HEK293 (cell line): ENCODE measurements at regions not wholly inside any gene's neighbourhood (a gene's known extent, or its start where the extent isn't known, plus 50 kb on each side); places are given as distances from the start of the nearest gene placed in this dataset.

Experiments
- CTCF ChIA-PET: fragments of 350-600 bp; formaldehyde crosslinking; extraction: SDS; loops from one replicate; lab custom pipeline; 2021; ENCODE audit warnings: antibody characterized with exemption; lab: Yijun Ruan, JAX
- POLR2A ChIA-PET: fragments of 300-600 bp; formaldehyde crosslinking; extraction: SDS; loops from one replicate; lab custom pipeline; 2020; ENCODE audit warnings: antibody characterized with exemption, inconsistent platforms; lab: Yijun Ruan, JAX
- H3K27ac ChIP-seq: fragments of 200-500 bp; sonication (Bioruptor generic); 2 replicates; pipeline ENCODE4 v1.5.1; 2014; ENCODE audit warnings: low read depth, low read length, control low read depth, inconsistent platforms; ENCODE audit errors: extremely low read depth
- H3K36me3 ChIP-seq, 2 experiments: fragments of 200-500 bp in 1 of 2; sonication (Bioruptor generic) in 1 of 2; 1 replicate in 1 of 2; 2 replicates in 1 of 2; pipeline ENCODE4 v1.5.1; 2014 to 2017; ENCODE audit warnings: inconsistent platforms in 2 of 2, low read length in 2 of 2; ENCODE audit not compliant: control insufficient read depth in 2 of 2, insufficient read depth in 1 of 2
- H3K4me1 ChIP-seq: fragments of 200-500 bp; sonication (Bioruptor generic); 2 replicates; pipeline ENCODE4 v1.5.1; 2014; ENCODE audit warnings: mild to moderate bottlenecking, low read length, inconsistent platforms; ENCODE audit not compliant: control insufficient read depth, insufficient read depth
- H3K4me3 ChIP-seq: 2 replicates; pipeline ENCODE4 v1.5.1; 2011; ENCODE audit warnings: low read depth, mild to moderate bottlenecking, control low read depth, low read length, moderate library complexity
- H3K9me3 ChIP-seq: fragments of 200-500 bp; sonication (Bioruptor generic); 2 replicates; pipeline ENCODE4 v1.5.1; 2014; ENCODE audit warnings: low read depth, low read length, inconsistent platforms; ENCODE audit not compliant: control insufficient read depth, insufficient read depth
- HOXC10 ChIP-seq: sonication (generic); formaldehyde crosslinking; IDR thresholded peaks from 2 replicates; pipeline ENCODE4 v1.8.1; 2023; ENCODE audit warnings: mild to moderate bottlenecking, missing genetic modification reagents
- SALL2 ChIP-seq: fragments of 450-650 bp; formaldehyde crosslinking; IDR thresholded peaks from 2 replicates; pipeline ENCODE4 v1.5.0; 2017; ENCODE audit warnings: missing biosample characterization, mild to moderate bottlenecking, missing genetic modification characterization, borderline replicate concordance
- SCRT1 ChIP-seq: fragments of 450-650 bp; formaldehyde crosslinking; IDR thresholded peaks from 2 replicates; pipeline ENCODE4 v1.5.1; 2016; ENCODE audit warnings: missing biosample characterization, missing genetic modification characterization, borderline replicate concordance
- ZFHX2 ChIP-seq: fragments of 450-650 bp; formaldehyde crosslinking; conservative IDR thresholded peaks from 2 replicates; pipeline ENCODE4 v1.5.1; 2016; ENCODE audit warnings: missing biosample characterization, missing genetic modification characterization
- ZNF121 ChIP-seq: fragments of 450-650 bp; formaldehyde crosslinking; IDR thresholded peaks from 2 replicates; pipeline ENCODE4 v1.5.1; 2016; ENCODE audit warnings: missing biosample characterization, missing genetic modification characterization
- ZNF133 ChIP-seq: fragments of 450-650 bp; formaldehyde crosslinking; IDR thresholded peaks from 2 replicates; pipeline ENCODE4 v1.5.1; 2016; ENCODE audit warnings: missing biosample characterization, missing genetic modification characterization
- ZNF16 ChIP-seq: fragments of 450-650 bp; formaldehyde crosslinking; IDR thresholded peaks from 2 replicates; pipeline ENCODE4 v1.5.1; 2016; ENCODE audit warnings: low read depth, missing biosample characterization, missing genetic modification characterization
- ZNF175 ChIP-seq: fragments of 450-650 bp; formaldehyde crosslinking; IDR thresholded peaks from 2 replicates; pipeline ENCODE4 v1.5.1; 2016; ENCODE audit warnings: missing biosample characterization, missing genetic modification characterization
- ZNF2 ChIP-seq: fragments of 450-650 bp; formaldehyde crosslinking; IDR thresholded peaks from 2 replicates; pipeline ENCODE4 v1.5.1; 2016; ENCODE audit warnings: missing biosample characterization, missing genetic modification characterization
- ZNF202 ChIP-seq: fragments of 450-650 bp; formaldehyde crosslinking; IDR thresholded peaks from 2 replicates; pipeline ENCODE4 v1.5.1; 2016; ENCODE audit warnings: missing biosample characterization, missing genetic modification characterization, borderline replicate concordance
- ZNF391 ChIP-seq: fragments of 450-650 bp; formaldehyde crosslinking; IDR thresholded peaks from 2 replicates; pipeline ENCODE4 v1.5.1; 2016; ENCODE audit warnings: low read depth, missing biosample characterization, missing genetic modification characterization, borderline replicate concordance
- ZNF548 ChIP-seq: fragments of 450-650 bp; formaldehyde crosslinking; IDR thresholded peaks from 2 replicates; pipeline ENCODE4 v1.5.1; 2016; ENCODE audit warnings: missing biosample characterization, missing genetic modification characterization
- ZNF555 ChIP-seq: fragments of 450-650 bp; formaldehyde crosslinking; conservative IDR thresholded peaks from 2 replicates; pipeline ENCODE4 v1.5.1; 2017; ENCODE audit warnings: missing biosample characterization, mild to moderate bottlenecking, missing genetic modification characterization, inconsistent platforms
- ZNF585B ChIP-seq: fragments of 450-650 bp; formaldehyde crosslinking; IDR thresholded peaks from 2 replicates; pipeline ENCODE4 v1.5.1; 2016; ENCODE audit warnings: missing biosample characterization, missing genetic modification characterization
- ZNF707 ChIP-seq: fragments of 450-650 bp; formaldehyde crosslinking; IDR thresholded peaks from 2 replicates; pipeline ENCODE4 v1.5.1; 2016; ENCODE audit warnings: missing biosample characterization, missing genetic modification characterization
- ZSCAN23 ChIP-seq: fragments of 450-650 bp; formaldehyde crosslinking; IDR thresholded peaks from 2 replicates; pipeline ENCODE4 v1.5.1; 2016; ENCODE audit warnings: missing biosample characterization, missing genetic modification characterization
- TF ChIP-seq, protein P1 (sequence below): fragments of 450-650 bp; formaldehyde crosslinking; IDR thresholded peaks from 2 replicates; pipeline ENCODE4 v1.5.1; 2016; ENCODE audit warnings: missing biosample characterization, missing genetic modification characterization, borderline replicate concordance
- TF ChIP-seq, protein P2 (sequence below): fragments of 450-650 bp; formaldehyde crosslinking; IDR thresholded peaks from 2 replicates; pipeline ENCODE4 v1.5.1; 2016; ENCODE audit warnings: missing biosample characterization, missing genetic modification characterization
- TF ChIP-seq, protein P3 (sequence below): fragments of 450-650 bp; formaldehyde crosslinking; IDR thresholded peaks from 2 replicates; pipeline ENCODE4 v1.5.1; 2016; ENCODE audit warnings: missing biosample characterization, missing genetic modification characterization
- TF ChIP-seq, protein P4 (sequence below): fragments of 450-650 bp; formaldehyde crosslinking; IDR thresholded peaks from 2 replicates; pipeline ENCODE4 v1.5.1; 2016; ENCODE audit warnings: missing biosample characterization, missing genetic modification characterization

DNA sequence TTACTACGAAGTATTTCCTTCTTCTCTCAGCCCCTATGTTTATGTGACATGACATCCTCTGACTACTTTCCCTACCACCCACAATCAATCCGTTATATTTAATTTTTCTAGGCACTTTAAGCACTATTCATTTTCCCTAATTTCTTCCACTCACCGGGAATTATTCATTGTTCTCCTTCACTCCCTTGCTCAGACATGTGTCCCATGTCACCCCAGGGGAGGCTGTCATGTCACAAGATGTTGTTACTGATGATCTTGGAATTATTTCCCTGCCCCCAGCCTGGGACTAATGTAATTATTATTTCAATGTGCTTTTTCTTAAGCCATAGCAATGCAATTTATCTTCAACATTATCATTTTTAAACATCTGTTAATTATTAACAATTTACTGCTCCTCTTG lies 317.2 kb downstream of the PHF14 start:
- Histone ChIP-seq H3K36me3 (no peaks in the 10 kb centered on the region), H3K4me1 (no peaks in the 10 kb centered on the region), H3K4me3 (no peak overlapping the region), H3K27ac (no peak overlapping the region), H3K9me3 (no peaks in the 10 kb centered on the region)
- ChIA-PET CTCF (no interaction called here), POLR2A (no interaction called here)
- TF ChIP-seq SCRT1 (tag by site-specific recombination) (no peak), ZNF585B (tag by site-specific recombination) (no peak), ZNF16 (tag by site-specific recombination) (no peak), SALL2 (tag by site-specific recombination) (no peak), ZNF555 (tag by site-specific recombination) (no peak), ZNF707 (tag by site-specific recombination) (no peak)

DNA sequence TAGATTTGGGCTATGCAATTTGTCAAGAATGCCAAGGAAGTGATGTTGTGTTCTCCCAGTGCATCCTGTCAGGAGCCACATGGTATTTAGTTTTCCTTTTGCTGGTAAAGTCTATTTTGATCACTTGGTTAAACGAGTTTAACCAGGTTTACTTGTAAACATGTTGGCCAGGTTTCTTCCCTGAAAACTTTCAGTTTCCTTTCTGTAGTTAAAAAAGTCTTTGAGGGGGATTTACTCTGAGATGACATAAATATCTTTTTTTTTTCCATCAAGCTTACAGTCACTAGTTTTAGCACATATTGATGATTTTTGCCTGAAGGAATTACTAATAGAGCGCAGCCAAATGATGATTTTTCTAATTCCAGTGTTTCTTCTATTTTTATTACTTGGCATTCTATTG lies 320.5 kb downstream of the PHF14 start:
- TF ChIP-seq ZNF391 (tag by site-specific recombination): no peak
- TF ChIP-seq, protein P1, sequence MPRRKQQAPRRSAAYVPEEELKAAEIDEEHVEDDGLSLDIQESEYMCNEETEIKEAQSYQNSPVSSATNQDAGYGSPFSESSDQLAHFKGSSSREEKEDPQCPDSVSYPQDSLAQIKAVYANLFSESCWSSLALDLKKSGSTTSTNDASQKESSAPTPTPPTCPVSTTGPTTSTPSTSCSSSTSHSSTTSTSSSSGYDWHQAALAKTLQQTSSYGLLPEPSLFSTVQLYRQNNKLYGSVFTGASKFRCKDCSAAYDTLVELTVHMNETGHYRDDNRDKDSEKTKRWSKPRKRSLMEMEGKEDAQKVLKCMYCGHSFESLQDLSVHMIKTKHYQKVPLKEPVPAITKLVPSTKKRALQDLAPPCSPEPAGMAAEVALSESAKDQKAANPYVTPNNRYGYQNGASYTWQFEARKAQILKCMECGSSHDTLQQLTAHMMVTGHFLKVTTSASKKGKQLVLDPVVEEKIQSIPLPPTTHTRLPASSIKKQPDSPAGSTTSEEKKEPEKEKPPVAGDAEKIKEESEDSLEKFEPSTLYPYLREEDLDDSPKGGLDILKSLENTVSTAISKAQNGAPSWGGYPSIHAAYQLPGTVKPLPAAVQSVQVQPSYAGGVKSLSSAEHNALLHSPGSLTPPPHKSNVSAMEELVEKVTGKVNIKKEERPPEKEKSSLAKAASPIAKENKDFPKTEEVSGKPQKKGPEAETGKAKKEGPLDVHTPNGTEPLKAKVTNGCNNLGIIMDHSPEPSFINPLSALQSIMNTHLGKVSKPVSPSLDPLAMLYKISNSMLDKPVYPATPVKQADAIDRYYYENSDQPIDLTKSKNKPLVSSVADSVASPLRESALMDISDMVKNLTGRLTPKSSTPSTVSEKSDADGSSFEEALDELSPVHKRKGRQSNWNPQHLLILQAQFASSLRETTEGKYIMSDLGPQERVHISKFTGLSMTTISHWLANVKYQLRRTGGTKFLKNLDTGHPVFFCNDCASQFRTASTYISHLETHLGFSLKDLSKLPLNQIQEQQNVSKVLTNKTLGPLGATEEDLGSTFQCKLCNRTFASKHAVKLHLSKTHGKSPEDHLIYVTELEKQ: no peak
- no peak for TF ChIP-seq ZNF585B (tag by site-specific recombination)
- TF ChIP-seq ZNF175 (tag by site-specific recombination): no peak
- TF ChIP-seq, protein P2, sequence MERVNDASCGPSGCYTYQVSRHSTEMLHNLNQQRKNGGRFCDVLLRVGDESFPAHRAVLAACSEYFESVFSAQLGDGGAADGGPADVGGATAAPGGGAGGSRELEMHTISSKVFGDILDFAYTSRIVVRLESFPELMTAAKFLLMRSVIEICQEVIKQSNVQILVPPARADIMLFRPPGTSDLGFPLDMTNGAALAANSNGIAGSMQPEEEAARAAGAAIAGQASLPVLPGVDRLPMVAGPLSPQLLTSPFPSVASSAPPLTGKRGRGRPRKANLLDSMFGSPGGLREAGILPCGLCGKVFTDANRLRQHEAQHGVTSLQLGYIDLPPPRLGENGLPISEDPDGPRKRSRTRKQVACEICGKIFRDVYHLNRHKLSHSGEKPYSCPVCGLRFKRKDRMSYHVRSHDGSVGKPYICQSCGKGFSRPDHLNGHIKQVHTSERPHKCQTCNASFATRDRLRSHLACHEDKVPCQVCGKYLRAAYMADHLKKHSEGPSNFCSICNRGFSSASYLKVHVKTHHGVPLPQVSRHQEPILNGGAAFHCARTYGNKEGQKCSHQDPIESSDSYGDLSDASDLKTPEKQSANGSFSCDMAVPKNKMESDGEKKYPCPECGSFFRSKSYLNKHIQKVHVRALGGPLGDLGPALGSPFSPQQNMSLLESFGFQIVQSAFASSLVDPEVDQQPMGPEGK (tag by site-specific recombination): no peak
- no peak for TF ChIP-seq ZFHX2
- no peak for TF ChIP-seq ZNF548 (tag by site-specific recombination)
- no peak for TF ChIP-seq ZNF121 (tag by site-specific recombination)
- TF ChIP-seq ZNF202: no peak
- TF ChIP-seq, protein P3, sequence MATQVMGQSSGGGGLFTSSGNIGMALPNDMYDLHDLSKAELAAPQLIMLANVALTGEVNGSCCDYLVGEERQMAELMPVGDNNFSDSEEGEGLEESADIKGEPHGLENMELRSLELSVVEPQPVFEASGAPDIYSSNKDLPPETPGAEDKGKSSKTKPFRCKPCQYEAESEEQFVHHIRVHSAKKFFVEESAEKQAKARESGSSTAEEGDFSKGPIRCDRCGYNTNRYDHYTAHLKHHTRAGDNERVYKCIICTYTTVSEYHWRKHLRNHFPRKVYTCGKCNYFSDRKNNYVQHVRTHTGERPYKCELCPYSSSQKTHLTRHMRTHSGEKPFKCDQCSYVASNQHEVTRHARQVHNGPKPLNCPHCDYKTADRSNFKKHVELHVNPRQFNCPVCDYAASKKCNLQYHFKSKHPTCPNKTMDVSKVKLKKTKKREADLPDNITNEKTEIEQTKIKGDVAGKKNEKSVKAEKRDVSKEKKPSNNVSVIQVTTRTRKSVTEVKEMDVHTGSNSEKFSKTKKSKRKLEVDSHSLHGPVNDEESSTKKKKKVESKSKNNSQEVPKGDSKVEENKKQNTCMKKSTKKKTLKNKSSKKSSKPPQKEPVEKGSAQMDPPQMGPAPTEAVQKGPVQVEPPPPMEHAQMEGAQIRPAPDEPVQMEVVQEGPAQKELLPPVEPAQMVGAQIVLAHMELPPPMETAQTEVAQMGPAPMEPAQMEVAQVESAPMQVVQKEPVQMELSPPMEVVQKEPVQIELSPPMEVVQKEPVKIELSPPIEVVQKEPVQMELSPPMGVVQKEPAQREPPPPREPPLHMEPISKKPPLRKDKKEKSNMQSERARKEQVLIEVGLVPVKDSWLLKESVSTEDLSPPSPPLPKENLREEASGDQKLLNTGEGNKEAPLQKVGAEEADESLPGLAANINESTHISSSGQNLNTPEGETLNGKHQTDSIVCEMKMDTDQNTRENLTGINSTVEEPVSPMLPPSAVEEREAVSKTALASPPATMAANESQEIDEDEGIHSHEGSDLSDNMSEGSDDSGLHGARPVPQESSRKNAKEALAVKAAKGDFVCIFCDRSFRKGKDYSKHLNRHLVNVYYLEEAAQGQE (tag by site-specific recombination): no peak
- TF ChIP-seq, protein P4, sequence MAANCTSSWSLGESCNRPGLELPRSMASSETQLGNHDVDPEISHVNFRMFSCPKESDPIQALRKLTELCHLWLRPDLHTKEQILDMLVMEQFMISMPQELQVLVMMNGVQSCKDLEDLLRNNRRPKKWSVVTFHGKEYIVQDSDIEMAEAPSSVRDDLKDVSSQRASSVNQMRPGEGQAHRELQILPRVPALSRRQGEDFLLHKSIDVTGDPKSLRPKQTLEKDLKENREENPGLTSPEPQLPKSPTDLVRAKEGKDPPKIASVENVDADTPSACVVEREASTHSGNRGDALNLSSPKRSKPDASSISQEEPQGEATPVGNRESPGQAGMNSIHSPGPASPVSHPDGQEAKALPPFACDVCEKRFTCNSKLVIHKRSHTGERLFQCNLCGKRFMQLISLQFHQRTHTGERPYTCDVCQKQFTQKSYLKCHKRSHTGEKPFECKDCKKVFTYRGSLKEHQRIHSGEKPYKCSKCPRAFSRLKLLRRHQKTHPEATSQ (tag by site-specific recombination): no peak
- TF ChIP-seq ZNF133 (tag by site-specific recombination): no peak
- no peak for TF ChIP-seq ZNF2 (tag by site-specific recombination)
- TF ChIP-seq HOXC10 (CRISPR knock-in tag): no peak
- no peak for TF ChIP-seq ZSCAN23 (tag by site-specific recombination)
- no peaks in the 10 kb centered on the region for H3K4me1 ChIP-seq
- H3K36me3 ChIP-seq: no peaks in the 10 kb centered on the region
- no peak overlapping the region for H3K27ac ChIP-seq
- CTCF ChIA-PET: no interaction called here
- H3K9me3 ChIP-seq: no peaks in the 10 kb centered on the region
- POLR2A ChIA-PET: no interaction called here
- H3K4me3 ChIP-seq: no peak overlapping the region
